ENCODE measurements at regions not wholly inside any gene's neighbourhood (a gene's known extent, or its start where the extent isn't known, plus 50 kb on each side); places are given as distances from the start of the nearest gene placed in this dataset.

DNA sequence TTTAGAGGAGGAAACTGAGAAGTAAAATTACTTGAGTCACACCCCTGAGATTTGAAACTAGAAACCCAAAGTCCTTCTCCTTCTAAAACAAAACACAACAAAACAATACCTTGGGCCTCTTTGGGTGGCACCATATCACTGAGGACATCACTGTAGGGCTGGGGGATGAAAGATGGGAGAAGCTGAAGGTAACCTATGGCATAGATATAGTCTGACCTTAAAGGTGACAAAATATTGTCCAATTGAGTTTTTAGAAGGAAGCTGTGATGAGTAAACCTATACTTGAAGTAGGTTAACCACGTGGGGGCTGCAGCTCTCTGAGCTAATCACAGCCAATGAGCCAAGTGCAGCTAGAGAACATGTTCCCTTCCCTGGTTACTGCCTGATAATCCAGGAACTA, 167.4 kb upstream of the CD180 start:
- TF ChIP-seq EZH2phosphoT487 (IDR thresholded peaks at IDR 0.05; ENCODE audit: borderline replicate concordance, low read length) = no peak
- TF ChIP-seq, protein P1, sequence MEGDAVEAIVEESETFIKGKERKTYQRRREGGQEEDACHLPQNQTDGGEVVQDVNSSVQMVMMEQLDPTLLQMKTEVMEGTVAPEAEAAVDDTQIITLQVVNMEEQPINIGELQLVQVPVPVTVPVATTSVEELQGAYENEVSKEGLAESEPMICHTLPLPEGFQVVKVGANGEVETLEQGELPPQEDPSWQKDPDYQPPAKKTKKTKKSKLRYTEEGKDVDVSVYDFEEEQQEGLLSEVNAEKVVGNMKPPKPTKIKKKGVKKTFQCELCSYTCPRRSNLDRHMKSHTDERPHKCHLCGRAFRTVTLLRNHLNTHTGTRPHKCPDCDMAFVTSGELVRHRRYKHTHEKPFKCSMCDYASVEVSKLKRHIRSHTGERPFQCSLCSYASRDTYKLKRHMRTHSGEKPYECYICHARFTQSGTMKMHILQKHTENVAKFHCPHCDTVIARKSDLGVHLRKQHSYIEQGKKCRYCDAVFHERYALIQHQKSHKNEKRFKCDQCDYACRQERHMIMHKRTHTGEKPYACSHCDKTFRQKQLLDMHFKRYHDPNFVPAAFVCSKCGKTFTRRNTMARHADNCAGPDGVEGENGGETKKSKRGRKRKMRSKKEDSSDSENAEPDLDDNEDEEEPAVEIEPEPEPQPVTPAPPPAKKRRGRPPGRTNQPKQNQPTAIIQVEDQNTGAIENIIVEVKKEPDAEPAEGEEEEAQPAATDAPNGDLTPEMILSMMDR (IDR thresholded peaks at IDR 0.05; ENCODE audit: low read depth, low read length, poor library complexity, severe bottlenecking) = no peak

Measured in DOHH2 (cell line).